Right lobe of liver (tissue), 4 donors: ENCODE measurements at regions not wholly inside any gene's neighbourhood (a gene's known extent, or its start where the extent isn't known, plus 50 kb on each side); places are given as distances from the start of the nearest gene placed in this dataset.

Experiments
- POLR2A ChIP-seq: fragments of 450-650 bp; IDR thresholded peaks from one replicate; pipeline ENCODE4 v1.6.1; 2017; ENCODE audit warnings: antibody characterized with exemption, mild to moderate bottlenecking
- TF ChIP-seq, protein P1 (sequence below), 4 donors: fragments of 200-600 bp in 3 of 4; fragments of 450-650 bp in 1 of 4; IDR thresholded peaks; one replicate each; pipeline versions ENCODE4 v1.5.1 to v1.8.0; 2016 to 2022; ENCODE audit warnings: antibody characterized with exemption in 4 of 4, mild to moderate bottlenecking in 2 of 4
- donor health status: DM: no; HTN: no; CAD: no.
- donor health status: DM: no; HTN: no; CAD: no.
- donor health status: DM: no; HTN: yes; CAD: no.

DNA sequence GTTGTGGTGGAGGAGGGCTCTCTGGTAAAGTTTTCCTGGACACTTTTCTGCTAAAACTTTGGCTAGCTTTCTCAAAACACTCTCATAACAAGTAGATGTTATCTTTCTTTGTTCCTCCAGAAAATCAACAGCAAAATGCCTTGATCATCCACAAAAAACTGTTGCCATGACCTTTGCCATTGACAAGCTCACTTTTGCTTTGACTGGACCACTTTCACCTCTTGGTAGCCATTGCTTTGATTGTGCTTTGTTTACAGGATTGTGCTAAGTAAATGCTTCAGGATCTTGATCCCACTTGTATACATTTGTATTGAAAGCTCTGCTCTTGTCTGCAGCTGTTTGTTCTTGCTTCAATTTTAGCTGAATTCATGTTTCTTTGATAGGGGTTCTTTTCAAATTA lies 143.9 kb upstream of the NR3C1 start:
- TF ChIP-seq, protein P1, sequence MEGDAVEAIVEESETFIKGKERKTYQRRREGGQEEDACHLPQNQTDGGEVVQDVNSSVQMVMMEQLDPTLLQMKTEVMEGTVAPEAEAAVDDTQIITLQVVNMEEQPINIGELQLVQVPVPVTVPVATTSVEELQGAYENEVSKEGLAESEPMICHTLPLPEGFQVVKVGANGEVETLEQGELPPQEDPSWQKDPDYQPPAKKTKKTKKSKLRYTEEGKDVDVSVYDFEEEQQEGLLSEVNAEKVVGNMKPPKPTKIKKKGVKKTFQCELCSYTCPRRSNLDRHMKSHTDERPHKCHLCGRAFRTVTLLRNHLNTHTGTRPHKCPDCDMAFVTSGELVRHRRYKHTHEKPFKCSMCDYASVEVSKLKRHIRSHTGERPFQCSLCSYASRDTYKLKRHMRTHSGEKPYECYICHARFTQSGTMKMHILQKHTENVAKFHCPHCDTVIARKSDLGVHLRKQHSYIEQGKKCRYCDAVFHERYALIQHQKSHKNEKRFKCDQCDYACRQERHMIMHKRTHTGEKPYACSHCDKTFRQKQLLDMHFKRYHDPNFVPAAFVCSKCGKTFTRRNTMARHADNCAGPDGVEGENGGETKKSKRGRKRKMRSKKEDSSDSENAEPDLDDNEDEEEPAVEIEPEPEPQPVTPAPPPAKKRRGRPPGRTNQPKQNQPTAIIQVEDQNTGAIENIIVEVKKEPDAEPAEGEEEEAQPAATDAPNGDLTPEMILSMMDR (IDR thresholded peaks at IDR 0.05), result no peak
- no peak for TF ChIP-seq POLR2A
